DMS153 treated with DMSO at 0.1 percent for 48 hours (cell line): ENCODE measurements at regions not wholly inside any gene's neighbourhood (a gene's known extent, or its start where the extent isn't known, plus 50 kb on each side); places are given as distances from the start of the nearest gene placed in this dataset.
"Not testable (repeated sequence)": the region's sequence is repeated elsewhere in the genome, so short reads cannot be mapped to it uniquely, and the experiment has no call there.

Source experiments
- DNase-seq: peaks from one replicate; lab custom pipeline; 2025; ENCODE audit not compliant: unreplicated experiment; lab: John Stamatoyannopoulos, UW

- no peak for DNase-seq
Measured at GRCh38 chr14:37711831-37712475, 116.5 kb downstream of the TTC6 start.

- DNase-seq: not testable (repeated sequence)
Measured at GRCh38 chr14:37712476-37712860, 117.0 kb downstream of the TTC6 start.

- no peak for DNase-seq
Measured at GRCh38 chr14:37712976-37713431, 117.6 kb downstream of the TTC6 start.

GRCh38 chr14:37720131-37720530, 124.7 kb downstream of the TTC6 start:
- DNase-seq: no peak

GRCh38 chr14:37721976-37722659, 126.7 kb downstream of the TTC6 start:
- DNase-seq: no peak

GRCh38 chr14:37723515-37723914, 128.1 kb downstream of the TTC6 start:
- no peak for DNase-seq

- no peak for DNase-seq
Measured at GRCh38 chr14:37726708-37727107, 131.3 kb downstream of the TTC6 start.

- no peak for DNase-seq
Measured at GRCh38 chr14:37729218-37729617, 133.8 kb downstream of the TTC6 start.

- DNase-seq: no peak
Measured at GRCh38 chr14:37731094-37731493, 135.7 kb downstream of the TTC6 start.

GRCh38 chr14:37745657-37746056, 150.2 kb downstream of the TTC6 start:
- no peak for DNase-seq

- DNase-seq: no peak
Measured at GRCh38 chr14:37746140-37746832, 150.9 kb downstream of the TTC6 start.

GRCh38 chr14:37753459-37753858, 158.0 kb downstream of the TTC6 start:
- DNase-seq: no peak

GRCh38 chr14:37760275-37760674, 164.8 kb downstream of the TTC6 start:
- DNase-seq: not testable (repeated sequence)

GRCh38 chr14:37763266-37763665, 167.8 kb downstream of the TTC6 start:
- no peak for DNase-seq

- not testable (repeated sequence) for DNase-seq
Measured at GRCh38 chr14:37772283-37772682, 176.9 kb downstream of the TTC6 start.

GRCh38 chr14:37776791-37777499, 181.5 kb downstream of the TTC6 start:
- DNase-seq: no peak

GRCh38 chr14:37778135-37778943, 182.9 kb downstream of the TTC6 start:
- no peak for DNase-seq

- DNase-seq: no peak
Measured at GRCh38 chr14:37779480-37779879, 184.1 kb downstream of the TTC6 start.

GRCh38 chr14:37780731-37781130, 185.3 kb downstream of the TTC6 start:
- not testable (repeated sequence) for DNase-seq

- DNase-seq: not testable (repeated sequence)
Measured at GRCh38 chr14:37784203-37784826, 188.9 kb downstream of the TTC6 start.
